ENCODE measurements at regions not wholly inside any gene's neighbourhood (a gene's known extent, or its start where the extent isn't known, plus 50 kb on each side); places are given as distances from the start of the nearest gene placed in this dataset.

- no peak for DNase-seq (ENCODE audit: low spot score)
- Mint-ChIP-seq H3K4me1 (ENCODE audit: unreplicated experiment) (no peaks in the 10 kb centered on the region), H3K9me3 (ENCODE audit: unreplicated experiment) (no peaks in the 10 kb centered on the region), H3K36me3 (ENCODE audit: low read depth, unreplicated experiment) (no peaks in the 10 kb centered on the region), H3K4me3 (ENCODE audit: unreplicated experiment) (no peak overlapping the region), H3K27ac (ENCODE audit: unreplicated experiment) (no peak overlapping the region), H3K27me3 (ENCODE audit: unreplicated experiment) (peaks cover 2% of the 10 kb centered on the region)
- no peak for TF ChIP-seq CTCF (IDR thresholded peaks at IDR 0.05; ENCODE audit: unreplicated experiment)
Measured at GRCh38 chr21:45348591-45349327, 56.2 kb upstream of the COL18A1 start.

GRCh38 chr21:45350206-45350854 lies 54.6 kb upstream of the COL18A1 start:
- H3K36me3 Mint-ChIP-seq (ENCODE audit: low read depth, unreplicated experiment) = no peaks in the 10 kb centered on the region
- TF ChIP-seq CTCF (IDR thresholded peaks at IDR 0.05; ENCODE audit: unreplicated experiment) = no peak
- no peaks in the 10 kb centered on the region for H3K27me3 Mint-ChIP-seq (ENCODE audit: unreplicated experiment)
- H3K27ac Mint-ChIP-seq (ENCODE audit: unreplicated experiment) = peak overlapping the region; percentile 57
- no peaks in the 10 kb centered on the region for H3K4me1 Mint-ChIP-seq (ENCODE audit: unreplicated experiment)
- no peaks in the 10 kb centered on the region for H3K9me3 Mint-ChIP-seq (ENCODE audit: unreplicated experiment)
- DNase-seq (ENCODE audit: low spot score) = no peak
- no peak overlapping the region for H3K4me3 Mint-ChIP-seq (ENCODE audit: unreplicated experiment)

GRCh38 chr21:45351061-45351460 lies 53.9 kb upstream of the COL18A1 start:
- Mint-ChIP-seq H3K27ac (ENCODE audit: unreplicated experiment) (no peak overlapping the region), H3K4me3 (ENCODE audit: unreplicated experiment) (no peak overlapping the region), H3K9me3 (ENCODE audit: unreplicated experiment) (no peaks in the 10 kb centered on the region), H3K27me3 (ENCODE audit: unreplicated experiment) (peaks cover 2% of the 10 kb centered on the region), H3K4me1 (ENCODE audit: unreplicated experiment) (no peaks in the 10 kb centered on the region), H3K36me3 (ENCODE audit: low read depth, unreplicated experiment) (no peaks in the 10 kb centered on the region)
- no peak for DNase-seq (ENCODE audit: low spot score)
- TF ChIP-seq CTCF (IDR thresholded peaks at IDR 0.05; ENCODE audit: unreplicated experiment) = no peak

- Mint-ChIP-seq H3K27ac (ENCODE audit: unreplicated experiment) (no peak overlapping the region), H3K36me3 (ENCODE audit: low read depth, unreplicated experiment) (no peaks in the 10 kb centered on the region), H3K27me3 (ENCODE audit: unreplicated experiment) (peaks cover 2% of the 10 kb centered on the region), H3K4me1 (ENCODE audit: unreplicated experiment) (peaks cover under 1% of the 10 kb centered on the region), H3K4me3 (ENCODE audit: unreplicated experiment) (no peak overlapping the region), H3K9me3 (ENCODE audit: unreplicated experiment) (no peaks in the 10 kb centered on the region)
- TF ChIP-seq CTCF (IDR thresholded peaks at IDR 0.05; ENCODE audit: unreplicated experiment) = no peak
- DNase-seq (ENCODE audit: low spot score) = no peak
Measured at GRCh38 chr21:45351526-45352275, 53.3 kb upstream of the COL18A1 start.
